OCI-LY1 (cell line): ENCODE measurements at regions not wholly inside any gene's neighbourhood (a gene's known extent, or its start where the extent isn't known, plus 50 kb on each side); places are given as distances from the start of the nearest gene placed in this dataset.

ENCODE experiments used
- H2AFZ ChIP-seq: fragments of 200-600 bp; sonication (generic), shearing (Covaris generic); 2 replicates; pipeline ENCODE4 v1.6.0; 2014; ENCODE audit warnings: antibody characterized with exemption, mild to moderate bottlenecking, low read length
- H3F3A ChIP-seq: fragments of 200-600 bp; sonication (generic), shearing (Covaris generic); 2 replicates; pipeline ENCODE4 v1.6.0; 2014; ENCODE audit warnings: mild to moderate bottlenecking, antibody characterized with exemption, low read length, moderate library complexity; ENCODE audit not compliant: insufficient read depth
- H3K27ac ChIP-seq: fragments of 200-600 bp; sonication (generic); 2 replicates; pipeline ENCODE4 v1.5.1; 2014; ENCODE audit warnings: low read length, mixed run types, mild to moderate bottlenecking, low read depth; ENCODE audit not compliant: poor library complexity, severe bottlenecking
- H3K27me3 ChIP-seq: fragments of 200-600 bp; sonication (generic); 2 replicates; pipeline ENCODE4 v1.6.0; 2014; ENCODE audit warnings: antibody characterized with exemption, mild to moderate bottlenecking, low read length, moderate library complexity; ENCODE audit not compliant: insufficient read depth
- H3K36me3 ChIP-seq: fragments of 200-600 bp; sonication (generic); 2 replicates; pipeline ENCODE4 v1.6.1; 2014; ENCODE audit warnings: mild to moderate bottlenecking, antibody characterized with exemption, low read length, moderate library complexity, mixed read lengths; ENCODE audit not compliant: insufficient read depth
- H3K4me1 ChIP-seq: fragments of 200-600 bp; sonication (generic); 2 replicates; pipeline ENCODE4 v1.5.1; 2014; ENCODE audit warnings: mild to moderate bottlenecking, low read length, moderate library complexity; ENCODE audit not compliant: insufficient read depth, severe bottlenecking
- H3K4me2 ChIP-seq: fragments of 200-600 bp; sonication (generic), shearing (Covaris generic); 2 replicates; pipeline ENCODE4 v1.6.1; 2014; ENCODE audit warnings: low read length
- H3K4me3 ChIP-seq: fragments of 200-600 bp; sonication (generic); 2 replicates; pipeline ENCODE4 v1.5.1; 2014; ENCODE audit warnings: low read length, low read depth, mild to moderate bottlenecking, mixed read lengths; ENCODE audit not compliant: poor library complexity, severe bottlenecking
- H3K79me2 ChIP-seq: fragments of 200-600 bp; shearing (Covaris generic); 2 replicates; pipeline ENCODE4 v1.6.1; 2016; ENCODE audit warnings: mixed run types, low read length, mixed read lengths; ENCODE audit not compliant: insufficient read depth
- H3K9ac ChIP-seq: fragments of 200-600 bp; sonication (generic), shearing (Covaris generic); 2 replicates; pipeline ENCODE4 v1.6.1; 2014; ENCODE audit warnings: mild to moderate bottlenecking, low read length, mixed read lengths
- H3K9me2 ChIP-seq: fragments of 200-600 bp; sonication (generic), shearing (Covaris generic); 2 replicates; pipeline ENCODE4 v1.6.1; 2014; ENCODE audit warnings: low read depth, mild to moderate bottlenecking, low read length, mixed read lengths
- H3K9me3 ChIP-seq: fragments of 200-600 bp; shearing (Covaris generic); 2 replicates; pipeline ENCODE4 v1.6.1; 2014; ENCODE audit warnings: low read length, mixed read lengths
- H4K20me1 ChIP-seq: fragments of 200-600 bp; sonication (generic), shearing (Covaris generic); 2 replicates; pipeline ENCODE4 v1.6.0; 2016; ENCODE audit warnings: mild to moderate bottlenecking, low read length; ENCODE audit not compliant: insufficient read depth
- EZH2 ChIP-seq: fragments of 200-600 bp; sonication (generic), shearing (Covaris generic); IDR thresholded peaks from 2 replicates; pipeline ENCODE4 v1.8.0; 2017; ENCODE audit warnings: borderline replicate concordance, mixed run types, mild to moderate bottlenecking, antibody characterized with exemption, low read length, moderate library complexity, mixed read lengths
- TF ChIP-seq, protein P1 (sequence below): fragments of 200-600 bp; sonication (generic), shearing (Covaris generic); IDR thresholded peaks from 2 replicates; pipeline ENCODE4 v1.5.1; 2017; ENCODE audit warnings: mild to moderate bottlenecking, antibody characterized with exemption, low read length, moderate library complexity, mixed read lengths

DNA sequence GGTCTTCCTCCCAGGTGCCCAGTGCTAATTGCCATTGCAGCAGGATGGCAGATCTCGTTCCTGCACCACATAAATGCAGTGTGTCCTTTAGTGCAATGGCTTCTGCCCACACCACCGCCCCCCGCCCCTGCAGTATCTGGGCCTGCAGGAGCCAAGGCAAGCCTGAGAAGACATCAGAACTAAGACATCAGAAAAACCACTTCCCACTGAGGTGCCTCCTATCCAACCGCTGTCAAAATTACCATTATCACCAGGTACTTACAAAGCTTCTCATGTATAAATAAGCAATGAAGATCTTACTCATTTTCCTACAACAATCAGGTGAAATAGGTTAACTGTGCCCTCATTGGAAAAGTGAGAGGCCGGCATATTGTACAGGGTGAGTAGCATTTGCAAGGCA lies 228.8 kb downstream of the FBXO15 start:
- H3K9me2 ChIP-seq = no peaks in the 10 kb centered on the region
- H3F3A ChIP-seq = no peaks in the 10 kb centered on the region
- no peak overlapping the region for H2AFZ ChIP-seq
- H3K4me2 ChIP-seq = no peak overlapping the region
- no peaks in the 10 kb centered on the region for H3K79me2 ChIP-seq
- no peaks in the 10 kb centered on the region for H3K36me3 ChIP-seq
- H3K9me3 ChIP-seq = no peaks in the 10 kb centered on the region
- H3K27ac ChIP-seq = no peak overlapping the region
- TF ChIP-seq, protein P1, sequence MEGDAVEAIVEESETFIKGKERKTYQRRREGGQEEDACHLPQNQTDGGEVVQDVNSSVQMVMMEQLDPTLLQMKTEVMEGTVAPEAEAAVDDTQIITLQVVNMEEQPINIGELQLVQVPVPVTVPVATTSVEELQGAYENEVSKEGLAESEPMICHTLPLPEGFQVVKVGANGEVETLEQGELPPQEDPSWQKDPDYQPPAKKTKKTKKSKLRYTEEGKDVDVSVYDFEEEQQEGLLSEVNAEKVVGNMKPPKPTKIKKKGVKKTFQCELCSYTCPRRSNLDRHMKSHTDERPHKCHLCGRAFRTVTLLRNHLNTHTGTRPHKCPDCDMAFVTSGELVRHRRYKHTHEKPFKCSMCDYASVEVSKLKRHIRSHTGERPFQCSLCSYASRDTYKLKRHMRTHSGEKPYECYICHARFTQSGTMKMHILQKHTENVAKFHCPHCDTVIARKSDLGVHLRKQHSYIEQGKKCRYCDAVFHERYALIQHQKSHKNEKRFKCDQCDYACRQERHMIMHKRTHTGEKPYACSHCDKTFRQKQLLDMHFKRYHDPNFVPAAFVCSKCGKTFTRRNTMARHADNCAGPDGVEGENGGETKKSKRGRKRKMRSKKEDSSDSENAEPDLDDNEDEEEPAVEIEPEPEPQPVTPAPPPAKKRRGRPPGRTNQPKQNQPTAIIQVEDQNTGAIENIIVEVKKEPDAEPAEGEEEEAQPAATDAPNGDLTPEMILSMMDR = no peak
- TF ChIP-seq EZH2 = no peak
- no peak overlapping the region for H3K4me3 ChIP-seq
- no peaks in the 10 kb centered on the region for H3K27me3 ChIP-seq
- H3K9ac ChIP-seq = no peak overlapping the region
- no peaks in the 10 kb centered on the region for H3K4me1 ChIP-seq
- H4K20me1 ChIP-seq = no peaks in the 10 kb centered on the region

DNA sequence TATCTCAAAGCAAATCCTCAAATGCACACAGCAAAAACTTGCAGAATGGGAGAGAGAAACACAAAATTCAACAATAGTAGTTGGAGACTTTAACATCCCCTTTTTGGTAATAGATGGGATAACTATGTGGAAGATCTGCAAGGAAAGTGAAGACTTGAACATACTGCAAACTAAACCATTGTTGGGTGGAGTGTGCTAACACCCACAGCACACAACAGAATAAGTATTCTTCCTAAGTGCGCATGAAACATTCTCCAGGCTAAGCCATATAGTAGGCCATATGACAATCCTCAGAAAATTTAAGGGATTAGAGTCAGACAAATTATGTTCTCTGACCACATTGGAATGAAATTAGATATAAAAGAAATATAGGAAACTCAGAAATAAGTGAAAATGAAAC lies 230.6 kb downstream of the FBXO15 start:
- Histone ChIP-seq H3K27me3 (no peaks in the 10 kb centered on the region), H3K9me3 (no peaks in the 10 kb centered on the region), H3K4me3 (no peak overlapping the region)

DNA sequence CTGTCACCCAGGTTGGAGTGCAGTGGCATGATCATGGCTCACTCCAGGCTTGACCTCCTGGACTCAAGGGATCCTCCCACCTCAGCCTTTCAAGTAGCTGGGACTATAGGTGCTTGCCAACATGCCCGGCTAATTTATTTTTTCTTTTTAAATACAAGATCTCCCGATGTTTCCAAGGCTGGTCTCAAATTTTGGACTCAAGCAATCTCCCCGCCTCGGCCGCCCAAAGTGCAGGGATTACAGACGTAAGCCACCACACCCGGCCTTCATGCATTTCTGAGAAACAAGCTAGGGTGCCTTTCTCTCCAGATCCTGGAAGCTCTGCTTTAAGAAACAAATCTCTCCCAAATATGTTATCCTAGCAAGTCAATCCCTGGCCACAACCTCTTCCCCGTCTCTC lies 234.1 kb downstream of the FBXO15 start:
- no peak overlapping the region for H3K4me2 ChIP-seq
- H3K9me2 ChIP-seq = no peaks in the 10 kb centered on the region
- no peak overlapping the region for H3K4me3 ChIP-seq
- H3K36me3 ChIP-seq = no peaks in the 10 kb centered on the region
- no peak for TF ChIP-seq EZH2
- TF ChIP-seq, protein P1 = no peak
- H3K79me2 ChIP-seq = no peaks in the 10 kb centered on the region
- no peaks in the 10 kb centered on the region for H3K4me1 ChIP-seq
- no peak overlapping the region for H3K9ac ChIP-seq
- H3K27me3 ChIP-seq = no peaks in the 10 kb centered on the region
- no peaks in the 10 kb centered on the region for H3K9me3 ChIP-seq
- H3F3A ChIP-seq = no peaks in the 10 kb centered on the region
- no peak overlapping the region for H2AFZ ChIP-seq
- H3K27ac ChIP-seq = no peak overlapping the region
- no peaks in the 10 kb centered on the region for H4K20me1 ChIP-seq

More for the DNA sequence above, 230.6 kb downstream of the FBXO15 start:
- no peak overlapping the region for H3K9ac ChIP-seq
- no peaks in the 10 kb centered on the region for H4K20me1 ChIP-seq
- no peak overlapping the region for H2AFZ ChIP-seq
- no peaks in the 10 kb centered on the region for H3K36me3 ChIP-seq
- H3K4me2 ChIP-seq = no peak overlapping the region
- no peaks in the 10 kb centered on the region for H3K9me2 ChIP-seq
- TF ChIP-seq, protein P1 = no peak
- TF ChIP-seq EZH2 = no peak
- no peaks in the 10 kb centered on the region for H3K79me2 ChIP-seq
- no peaks in the 10 kb centered on the region for H3K4me1 ChIP-seq
- H3K27ac ChIP-seq = no peak overlapping the region
- no peaks in the 10 kb centered on the region for H3F3A ChIP-seq
